ENCODE measurements at regions not wholly inside any gene's neighbourhood (a gene's known extent, or its start where the extent isn't known, plus 50 kb on each side); places are given as distances from the start of the nearest gene placed in this dataset.

DNA sequence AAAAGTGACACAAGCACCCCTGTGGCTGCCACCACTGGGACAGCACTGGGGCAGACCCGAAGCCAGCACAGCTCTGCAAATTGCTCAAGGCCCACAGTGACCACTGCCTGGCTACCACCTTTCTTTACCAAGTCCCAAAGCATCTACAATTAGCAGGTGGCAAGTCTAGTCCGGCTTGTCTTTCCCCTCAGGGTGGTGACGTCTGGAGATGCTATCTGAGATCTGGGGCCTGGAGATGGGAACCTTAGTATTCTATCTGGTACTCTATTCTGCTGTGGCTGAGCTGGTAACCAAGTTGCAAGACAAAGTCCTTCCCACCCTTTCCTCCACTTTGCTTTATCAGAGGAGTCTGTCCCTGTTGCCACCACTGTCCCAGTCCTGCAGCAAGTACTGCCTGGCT, 1010.1 kb upstream of the FLRT2 start:
- H3K9me3 Mint-ChIP-seq, result peaks cover 13% of the 10 kb centered on the region
- DNase-seq (ENCODE audit: low spot score), result no peak
- no peaks in the 10 kb centered on the region for H3K27me3 Mint-ChIP-seq (ENCODE audit: low read depth)
- H3K36me3 Mint-ChIP-seq, result no peaks in the 10 kb centered on the region; the same call in 1 of the 2 replicates
- H3K4me3 Mint-ChIP-seq, result no peak overlapping the region
- no peaks in the 10 kb centered on the region for H3K4me1 Mint-ChIP-seq
- TF ChIP-seq JAZF1 (CRISPR knock-in tag; IDR thresholded peaks at IDR 0.05) (no peak), CBFB (CRISPR knock-in tag; IDR thresholded peaks at IDR 0.05; ENCODE audit: low read depth) (no peak), ZNF232 (CRISPR knock-in tag; IDR thresholded peaks at IDR 0.05) (no peak), ETV6 (CRISPR knock-in tag; IDR thresholded peaks at IDR 0.05) (no peak), TP53 (CRISPR knock-in tag; IDR thresholded peaks at IDR 0.05) (no peak), ESRRA (CRISPR knock-in tag; IDR thresholded peaks at IDR 0.05; ENCODE audit: borderline replicate concordance) (no peak), SOX15 (CRISPR knock-in tag; IDR thresholded peaks at IDR 0.05) (no peak), PRRX2 (CRISPR knock-in tag; IDR thresholded peaks at IDR 0.05) (no peak), TEAD4 (CRISPR knock-in tag; IDR thresholded peaks at IDR 0.05) (no peak), KAT7 (CRISPR knock-in tag; IDR thresholded peaks at IDR 0.05; ENCODE audit: borderline replicate concordance) (no peak), GRHL2 (CRISPR knock-in tag; IDR thresholded peaks at IDR 0.05; ENCODE audit: insufficient replicate concordance, severe bottlenecking) (no peak), CREM (CRISPR knock-in tag; IDR thresholded peaks at IDR 0.05) (no peak)
- TF ChIP-seq, protein P1, sequence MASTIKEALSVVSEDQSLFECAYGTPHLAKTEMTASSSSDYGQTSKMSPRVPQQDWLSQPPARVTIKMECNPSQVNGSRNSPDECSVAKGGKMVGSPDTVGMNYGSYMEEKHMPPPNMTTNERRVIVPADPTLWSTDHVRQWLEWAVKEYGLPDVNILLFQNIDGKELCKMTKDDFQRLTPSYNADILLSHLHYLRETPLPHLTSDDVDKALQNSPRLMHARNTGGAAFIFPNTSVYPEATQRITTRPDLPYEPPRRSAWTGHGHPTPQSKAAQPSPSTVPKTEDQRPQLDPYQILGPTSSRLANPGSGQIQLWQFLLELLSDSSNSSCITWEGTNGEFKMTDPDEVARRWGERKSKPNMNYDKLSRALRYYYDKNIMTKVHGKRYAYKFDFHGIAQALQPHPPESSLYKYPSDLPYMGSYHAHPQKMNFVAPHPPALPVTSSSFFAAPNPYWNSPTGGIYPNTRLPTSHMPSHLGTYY (CRISPR knock-in tag; IDR thresholded peaks at IDR 0.05), result no peak
- TF ChIP-seq, protein P2, sequence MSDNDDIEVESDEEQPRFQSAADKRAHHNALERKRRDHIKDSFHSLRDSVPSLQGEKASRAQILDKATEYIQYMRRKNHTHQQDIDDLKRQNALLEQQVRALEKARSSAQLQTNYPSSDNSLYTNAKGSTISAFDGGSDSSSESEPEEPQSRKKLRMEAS (CRISPR knock-in tag; IDR thresholded peaks at IDR 0.05), result no peak
- TF ChIP-seq, protein P3, sequence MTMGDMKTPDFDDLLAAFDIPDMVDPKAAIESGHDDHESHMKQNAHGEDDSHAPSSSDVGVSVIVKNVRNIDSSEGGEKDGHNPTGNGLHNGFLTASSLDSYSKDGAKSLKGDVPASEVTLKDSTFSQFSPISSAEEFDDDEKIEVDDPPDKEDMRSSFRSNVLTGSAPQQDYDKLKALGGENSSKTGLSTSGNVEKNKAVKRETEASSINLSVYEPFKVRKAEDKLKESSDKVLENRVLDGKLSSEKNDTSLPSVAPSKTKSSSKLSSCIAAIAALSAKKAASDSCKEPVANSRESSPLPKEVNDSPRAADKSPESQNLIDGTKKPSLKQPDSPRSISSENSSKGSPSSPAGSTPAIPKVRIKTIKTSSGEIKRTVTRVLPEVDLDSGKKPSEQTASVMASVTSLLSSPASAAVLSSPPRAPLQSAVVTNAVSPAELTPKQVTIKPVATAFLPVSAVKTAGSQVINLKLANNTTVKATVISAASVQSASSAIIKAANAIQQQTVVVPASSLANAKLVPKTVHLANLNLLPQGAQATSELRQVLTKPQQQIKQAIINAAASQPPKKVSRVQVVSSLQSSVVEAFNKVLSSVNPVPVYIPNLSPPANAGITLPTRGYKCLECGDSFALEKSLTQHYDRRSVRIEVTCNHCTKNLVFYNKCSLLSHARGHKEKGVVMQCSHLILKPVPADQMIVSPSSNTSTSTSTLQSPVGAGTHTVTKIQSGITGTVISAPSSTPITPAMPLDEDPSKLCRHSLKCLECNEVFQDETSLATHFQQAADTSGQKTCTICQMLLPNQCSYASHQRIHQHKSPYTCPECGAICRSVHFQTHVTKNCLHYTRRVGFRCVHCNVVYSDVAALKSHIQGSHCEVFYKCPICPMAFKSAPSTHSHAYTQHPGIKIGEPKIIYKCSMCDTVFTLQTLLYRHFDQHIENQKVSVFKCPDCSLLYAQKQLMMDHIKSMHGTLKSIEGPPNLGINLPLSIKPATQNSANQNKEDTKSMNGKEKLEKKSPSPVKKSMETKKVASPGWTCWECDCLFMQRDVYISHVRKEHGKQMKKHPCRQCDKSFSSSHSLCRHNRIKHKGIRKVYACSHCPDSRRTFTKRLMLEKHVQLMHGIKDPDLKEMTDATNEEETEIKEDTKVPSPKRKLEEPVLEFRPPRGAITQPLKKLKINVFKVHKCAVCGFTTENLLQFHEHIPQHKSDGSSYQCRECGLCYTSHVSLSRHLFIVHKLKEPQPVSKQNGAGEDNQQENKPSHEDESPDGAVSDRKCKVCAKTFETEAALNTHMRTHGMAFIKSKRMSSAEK (CRISPR knock-in tag; IDR thresholded peaks at IDR 0.05; ENCODE audit: borderline replicate concordance), result no peak
- TF ChIP-seq, protein P4, sequence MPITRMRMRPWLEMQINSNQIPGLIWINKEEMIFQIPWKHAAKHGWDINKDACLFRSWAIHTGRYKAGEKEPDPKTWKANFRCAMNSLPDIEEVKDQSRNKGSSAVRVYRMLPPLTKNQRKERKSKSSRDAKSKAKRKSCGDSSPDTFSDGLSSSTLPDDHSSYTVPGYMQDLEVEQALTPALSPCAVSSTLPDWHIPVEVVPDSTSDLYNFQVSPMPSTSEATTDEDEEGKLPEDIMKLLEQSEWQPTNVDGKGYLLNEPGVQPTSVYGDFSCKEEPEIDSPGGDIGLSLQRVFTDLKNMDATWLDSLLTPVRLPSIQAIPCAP (CRISPR knock-in tag; IDR thresholded peaks at IDR 0.05), result no peak
- TF ChIP-seq, protein P5, sequence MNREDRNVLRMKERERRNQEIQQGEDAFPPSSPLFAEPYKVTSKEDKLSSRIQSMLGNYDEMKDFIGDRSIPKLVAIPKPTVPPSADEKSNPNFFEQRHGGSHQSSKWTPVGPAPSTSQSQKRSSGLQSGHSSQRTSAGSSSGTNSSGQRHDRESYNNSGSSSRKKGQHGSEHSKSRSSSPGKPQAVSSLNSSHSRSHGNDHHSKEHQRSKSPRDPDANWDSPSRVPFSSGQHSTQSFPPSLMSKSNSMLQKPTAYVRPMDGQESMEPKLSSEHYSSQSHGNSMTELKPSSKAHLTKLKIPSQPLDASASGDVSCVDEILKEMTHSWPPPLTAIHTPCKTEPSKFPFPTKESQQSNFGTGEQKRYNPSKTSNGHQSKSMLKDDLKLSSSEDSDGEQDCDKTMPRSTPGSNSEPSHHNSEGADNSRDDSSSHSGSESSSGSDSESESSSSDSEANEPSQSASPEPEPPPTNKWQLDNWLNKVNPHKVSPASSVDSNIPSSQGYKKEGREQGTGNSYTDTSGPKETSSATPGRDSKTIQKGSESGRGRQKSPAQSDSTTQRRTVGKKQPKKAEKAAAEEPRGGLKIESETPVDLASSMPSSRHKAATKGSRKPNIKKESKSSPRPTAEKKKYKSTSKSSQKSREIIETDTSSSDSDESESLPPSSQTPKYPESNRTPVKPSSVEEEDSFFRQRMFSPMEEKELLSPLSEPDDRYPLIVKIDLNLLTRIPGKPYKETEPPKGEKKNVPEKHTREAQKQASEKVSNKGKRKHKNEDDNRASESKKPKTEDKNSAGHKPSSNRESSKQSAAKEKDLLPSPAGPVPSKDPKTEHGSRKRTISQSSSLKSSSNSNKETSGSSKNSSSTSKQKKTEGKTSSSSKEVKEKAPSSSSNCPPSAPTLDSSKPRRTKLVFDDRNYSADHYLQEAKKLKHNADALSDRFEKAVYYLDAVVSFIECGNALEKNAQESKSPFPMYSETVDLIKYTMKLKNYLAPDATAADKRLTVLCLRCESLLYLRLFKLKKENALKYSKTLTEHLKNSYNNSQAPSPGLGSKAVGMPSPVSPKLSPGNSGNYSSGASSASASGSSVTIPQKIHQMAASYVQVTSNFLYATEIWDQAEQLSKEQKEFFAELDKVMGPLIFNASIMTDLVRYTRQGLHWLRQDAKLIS (CRISPR knock-in tag; IDR thresholded peaks at IDR 0.05; ENCODE audit: borderline replicate concordance), result no peak
- TF ChIP-seq, protein P6, sequence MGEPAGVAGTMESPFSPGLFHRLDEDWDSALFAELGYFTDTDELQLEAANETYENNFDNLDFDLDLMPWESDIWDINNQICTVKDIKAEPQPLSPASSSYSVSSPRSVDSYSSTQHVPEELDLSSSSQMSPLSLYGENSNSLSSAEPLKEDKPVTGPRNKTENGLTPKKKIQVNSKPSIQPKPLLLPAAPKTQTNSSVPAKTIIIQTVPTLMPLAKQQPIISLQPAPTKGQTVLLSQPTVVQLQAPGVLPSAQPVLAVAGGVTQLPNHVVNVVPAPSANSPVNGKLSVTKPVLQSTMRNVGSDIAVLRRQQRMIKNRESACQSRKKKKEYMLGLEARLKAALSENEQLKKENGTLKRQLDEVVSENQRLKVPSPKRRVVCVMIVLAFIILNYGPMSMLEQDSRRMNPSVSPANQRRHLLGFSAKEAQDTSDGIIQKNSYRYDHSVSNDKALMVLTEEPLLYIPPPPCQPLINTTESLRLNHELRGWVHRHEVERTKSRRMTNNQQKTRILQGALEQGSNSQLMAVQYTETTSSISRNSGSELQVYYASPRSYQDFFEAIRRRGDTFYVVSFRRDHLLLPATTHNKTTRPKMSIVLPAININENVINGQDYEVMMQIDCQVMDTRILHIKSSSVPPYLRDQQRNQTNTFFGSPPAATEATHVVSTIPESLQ (CRISPR knock-in tag; IDR thresholded peaks at IDR 0.05), result no peak
- TF ChIP-seq, protein P7, sequence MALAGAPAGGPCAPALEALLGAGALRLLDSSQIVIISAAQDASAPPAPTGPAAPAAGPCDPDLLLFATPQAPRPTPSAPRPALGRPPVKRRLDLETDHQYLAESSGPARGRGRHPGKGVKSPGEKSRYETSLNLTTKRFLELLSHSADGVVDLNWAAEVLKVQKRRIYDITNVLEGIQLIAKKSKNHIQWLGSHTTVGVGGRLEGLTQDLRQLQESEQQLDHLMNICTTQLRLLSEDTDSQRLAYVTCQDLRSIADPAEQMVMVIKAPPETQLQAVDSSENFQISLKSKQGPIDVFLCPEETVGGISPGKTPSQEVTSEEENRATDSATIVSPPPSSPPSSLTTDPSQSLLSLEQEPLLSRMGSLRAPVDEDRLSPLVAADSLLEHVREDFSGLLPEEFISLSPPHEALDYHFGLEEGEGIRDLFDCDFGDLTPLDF (CRISPR knock-in tag; IDR thresholded peaks at IDR 0.05), result no peak
- ATAC-seq, result no peak
- ChIA-PET POLR2A (no interaction called here), CTCF (no interaction called here)
- no peak overlapping the region for H3K27ac Mint-ChIP-seq

All from WTC11 (cell line).